Stimulated activated CD8-positive, alpha-beta memory T cell treated with anti-CD3 and anti-CD28 coated beads, Interleukin-7, amount 100 ng/mL, for 4 hours (primary cell): ENCODE measurements at regions not wholly inside any gene's neighbourhood (a gene's known extent, or its start where the extent isn't known, plus 50 kb on each side); places are given as distances from the start of the nearest gene placed in this dataset.

ENCODE experiments used
- DNase-seq, 2 donors: peaks; one replicate each; pipeline ENCODE4 v3.0.0-alpha.2; 2020; ENCODE audit warnings: low read depth in 2 of 2

DNA sequence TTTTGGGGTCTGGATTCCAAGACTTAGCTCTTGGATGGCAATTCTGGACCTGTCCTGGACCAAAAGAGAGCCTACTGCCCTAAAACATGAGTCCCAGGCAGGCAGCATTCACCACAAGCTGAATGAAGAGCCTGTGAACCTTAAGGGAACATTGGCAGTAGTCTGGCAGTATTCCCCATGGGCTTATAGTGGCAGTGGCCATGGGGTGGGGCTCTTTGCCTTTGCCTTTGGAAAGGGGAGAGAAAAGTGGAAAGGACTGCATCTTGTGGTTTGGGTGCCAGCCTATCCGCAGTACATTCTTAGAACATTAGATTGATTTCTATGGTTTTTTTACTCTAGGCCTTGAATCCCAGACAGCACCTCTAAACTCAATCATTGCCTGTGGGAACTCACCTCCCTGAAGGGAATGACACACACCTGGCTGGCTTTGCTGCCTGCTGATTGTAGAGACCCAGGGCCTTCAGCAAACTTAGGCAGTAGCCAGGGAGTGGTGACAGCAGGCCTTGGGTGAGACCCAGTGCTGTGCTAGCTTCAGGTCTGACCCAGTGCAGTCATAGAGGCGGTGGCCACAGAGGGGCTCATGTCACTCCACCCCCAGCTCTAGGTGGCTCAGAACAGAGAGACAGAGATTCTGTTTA lies 216.3 kb downstream of the CETN3 start:
- DNase-seq: no peak

DNA sequence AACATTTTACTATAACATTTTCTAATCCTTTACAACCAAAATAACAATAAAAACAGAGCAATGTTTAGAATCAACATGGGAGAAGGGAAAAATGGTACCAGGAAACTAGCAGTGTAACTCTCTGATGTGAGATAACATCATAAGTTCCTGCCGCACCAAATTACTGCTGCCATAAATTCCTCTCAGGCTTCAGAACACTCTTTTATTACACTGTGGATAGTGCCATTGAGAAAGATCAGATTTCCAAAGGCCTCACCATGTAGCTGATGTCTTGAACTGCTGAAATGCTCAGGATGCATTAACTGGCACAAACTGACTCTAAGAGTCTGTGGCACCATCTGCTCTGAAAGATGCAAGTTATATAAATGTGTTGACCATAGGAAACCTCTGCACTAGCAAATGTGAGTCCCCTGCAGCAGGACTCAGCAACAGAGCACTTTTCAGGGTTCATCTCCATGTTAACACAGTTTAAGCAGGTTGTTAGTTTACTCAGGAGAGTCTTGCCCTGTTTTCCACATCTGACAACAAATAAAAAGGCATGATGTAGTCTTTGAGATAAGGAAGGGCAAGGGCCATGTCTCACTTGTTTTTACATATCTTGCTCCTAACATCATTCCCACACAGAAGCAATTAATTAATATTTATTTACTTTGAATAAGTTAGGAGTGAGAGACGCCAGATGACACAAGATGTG lies 218.1 kb downstream of the CETN3 start:
- no peak for DNase-seq

DNA sequence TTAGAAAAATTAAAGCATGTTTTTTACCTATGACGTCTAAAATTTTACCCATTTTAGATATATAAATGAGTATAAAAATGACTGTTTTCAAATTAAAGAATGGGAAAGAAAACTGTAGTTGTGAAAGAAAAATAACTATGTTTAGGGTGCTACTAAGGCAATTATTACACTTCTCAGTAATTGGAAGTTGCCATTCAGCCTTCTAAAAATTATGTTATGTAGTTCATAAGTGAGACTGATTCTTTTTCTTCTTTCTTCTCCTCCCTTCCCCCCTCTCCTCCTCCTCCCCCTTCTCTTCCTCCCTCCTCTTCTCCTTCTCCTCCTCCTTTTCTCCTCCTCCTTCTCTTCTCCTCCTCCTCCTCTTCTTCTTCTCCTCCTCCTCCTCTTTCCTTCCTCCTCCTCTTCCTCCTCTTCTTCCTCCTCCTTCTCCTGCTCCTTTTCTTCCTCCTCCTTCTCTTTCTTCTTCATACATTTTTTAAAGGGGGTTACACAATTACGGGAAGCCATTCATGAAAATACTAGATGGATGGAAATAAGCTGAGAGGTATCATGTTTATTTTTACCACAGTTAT lies 223.6 kb downstream of the CETN3 start:
- DNase-seq: no peak

DNA sequence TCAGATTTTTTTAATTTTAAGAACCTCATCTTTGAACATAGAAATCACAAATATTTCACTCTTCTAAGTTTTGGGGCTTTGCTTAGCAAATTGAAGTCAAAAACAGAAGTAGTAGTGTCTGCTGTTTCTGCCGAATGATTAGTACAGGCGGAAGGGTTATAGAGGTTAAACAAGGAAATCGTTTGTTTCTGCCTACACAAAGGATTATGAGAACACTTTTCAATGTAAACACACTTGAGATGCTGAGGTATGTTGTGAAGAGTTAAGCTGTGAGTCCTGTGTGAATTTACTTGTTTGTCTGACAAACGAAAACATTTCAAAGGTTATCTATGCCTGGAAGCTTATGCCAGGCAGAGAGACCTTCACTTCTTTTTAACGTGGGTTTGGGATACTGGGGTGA lies 224.8 kb downstream of the CETN3 start:
- DNase-seq: no peak

DNA sequence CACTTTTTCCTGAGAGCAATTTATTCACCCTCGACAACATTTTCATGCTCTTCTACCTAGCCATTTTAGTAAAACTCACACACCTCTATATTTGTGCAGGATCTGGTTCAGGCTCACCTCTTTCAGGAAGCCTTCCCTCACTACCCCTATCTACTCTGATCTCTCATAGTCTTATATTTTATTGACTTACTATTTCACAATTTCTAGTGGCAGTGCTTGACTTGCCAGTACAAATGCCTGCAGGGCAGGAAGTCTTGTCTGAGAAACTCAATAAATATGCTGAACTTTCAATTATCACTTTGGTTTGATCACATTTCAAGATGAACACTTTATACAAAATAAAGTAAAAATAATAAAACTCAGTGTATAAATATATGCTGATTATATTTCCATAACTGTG lies 226.8 kb downstream of the CETN3 start:
- no peak for DNase-seq

DNA sequence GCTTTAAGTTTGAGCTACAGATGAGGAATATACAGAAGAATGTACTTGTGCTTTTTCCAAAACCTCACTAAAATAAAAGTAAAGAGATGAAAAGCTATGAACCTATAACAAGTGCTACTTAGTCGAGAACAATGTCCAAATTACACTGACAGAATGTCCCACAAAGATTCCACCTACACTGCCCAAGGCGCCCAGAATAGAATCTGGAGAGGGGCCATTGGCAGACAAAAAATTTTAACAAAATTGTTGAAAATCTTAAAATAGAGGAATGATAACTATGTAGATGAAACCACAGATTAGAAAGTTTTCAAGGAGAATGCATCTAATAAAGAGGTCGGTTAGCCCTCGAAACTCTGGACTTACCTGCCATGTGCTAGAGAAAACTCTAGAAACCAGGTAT lies 235.3 kb downstream of the CETN3 start:
- DNase-seq: no peak

DNA sequence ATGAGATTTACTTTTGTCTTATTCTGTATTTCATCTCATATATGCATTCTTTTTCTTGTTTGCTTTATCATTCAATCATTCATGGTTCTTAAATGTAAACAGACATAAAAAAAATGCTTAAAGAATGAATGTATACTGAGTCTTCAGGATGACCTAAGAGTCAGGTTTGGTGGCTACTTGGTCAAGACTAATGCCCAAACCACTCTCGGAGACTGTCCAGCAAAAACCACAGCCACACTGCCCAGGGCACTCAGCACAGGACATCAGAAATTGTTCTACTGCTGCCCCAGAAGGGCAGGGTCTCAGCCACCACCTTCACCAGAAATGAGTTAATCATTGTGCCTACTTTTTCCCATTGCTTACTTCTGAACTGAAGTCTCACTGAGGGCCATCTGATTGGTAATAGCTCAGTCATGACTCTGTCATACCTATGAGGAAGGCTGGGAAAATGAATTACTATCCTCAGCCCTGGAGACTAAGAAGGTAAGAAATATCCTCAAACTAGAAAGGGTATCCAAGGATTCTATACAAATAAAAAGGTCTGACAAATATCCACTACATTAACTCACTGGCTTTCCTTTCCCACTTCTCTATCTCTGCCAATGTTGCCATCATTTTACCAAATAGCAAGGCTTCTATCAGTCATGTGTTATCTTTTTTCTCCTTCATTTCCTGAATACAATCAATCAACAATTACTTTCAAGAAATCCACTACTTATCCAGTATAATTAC lies 236.1 kb downstream of the CETN3 start:
- DNase-seq: no peak

DNA sequence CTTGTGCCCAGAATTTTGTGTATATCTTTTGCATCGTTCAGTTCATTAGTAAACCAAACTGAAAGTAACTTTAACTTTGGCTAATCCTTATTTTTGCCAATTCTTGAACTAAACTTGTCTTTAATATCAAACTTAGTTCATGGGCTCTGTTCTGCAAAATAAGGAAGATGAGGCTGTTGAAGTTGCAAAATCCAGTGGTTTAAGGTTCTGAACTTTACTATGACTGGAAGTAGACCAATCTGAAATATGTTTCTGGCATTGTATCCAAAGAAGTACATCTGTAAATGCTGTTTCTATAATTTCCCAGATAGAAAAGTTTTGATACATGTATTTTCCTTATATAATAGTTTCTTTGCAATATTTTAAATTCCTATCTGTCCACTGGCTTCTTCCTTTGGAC lies 238.1 kb downstream of the CETN3 start:
- DNase-seq: no peak

DNA sequence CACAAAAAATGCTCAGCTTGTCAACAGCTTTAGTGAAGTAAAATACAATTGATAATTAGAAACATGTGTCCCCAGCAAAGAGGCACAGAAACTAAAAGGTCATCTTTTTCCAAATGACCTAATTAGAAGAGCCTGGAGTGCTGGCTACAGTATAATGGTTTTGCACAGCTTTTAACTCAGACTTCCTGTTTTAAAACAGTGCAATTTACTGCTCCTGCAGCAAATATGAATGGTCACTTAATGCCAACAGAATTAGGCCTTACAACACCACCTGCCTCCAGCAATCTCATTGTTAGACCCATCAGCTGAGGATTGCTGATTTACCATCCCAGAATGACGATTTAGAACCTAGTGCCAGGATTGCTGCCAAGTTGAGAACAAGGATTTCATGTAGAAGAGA lies 239.3 kb downstream of the CETN3 start:
- DNase-seq: no peak

DNA sequence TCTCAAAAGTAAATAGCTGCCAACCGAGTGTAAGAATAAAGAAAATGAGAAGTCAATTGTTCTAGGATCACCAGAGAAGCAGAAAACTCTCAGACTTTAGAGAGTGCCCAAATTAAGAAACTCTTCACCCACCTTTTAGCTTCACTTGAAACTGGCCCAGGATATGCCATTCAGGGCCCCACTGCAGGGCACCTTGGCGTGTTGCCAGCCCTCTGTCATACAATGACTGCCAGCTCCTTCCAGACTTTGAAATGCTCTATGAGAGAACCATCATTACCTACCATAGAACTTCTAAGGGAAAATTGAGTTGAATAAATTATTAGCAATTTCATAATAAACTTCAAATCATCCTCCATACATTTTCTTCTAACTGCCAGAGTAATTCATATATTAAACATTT lies 240.5 kb downstream of the CETN3 start:
- no peak for DNase-seq

DNA sequence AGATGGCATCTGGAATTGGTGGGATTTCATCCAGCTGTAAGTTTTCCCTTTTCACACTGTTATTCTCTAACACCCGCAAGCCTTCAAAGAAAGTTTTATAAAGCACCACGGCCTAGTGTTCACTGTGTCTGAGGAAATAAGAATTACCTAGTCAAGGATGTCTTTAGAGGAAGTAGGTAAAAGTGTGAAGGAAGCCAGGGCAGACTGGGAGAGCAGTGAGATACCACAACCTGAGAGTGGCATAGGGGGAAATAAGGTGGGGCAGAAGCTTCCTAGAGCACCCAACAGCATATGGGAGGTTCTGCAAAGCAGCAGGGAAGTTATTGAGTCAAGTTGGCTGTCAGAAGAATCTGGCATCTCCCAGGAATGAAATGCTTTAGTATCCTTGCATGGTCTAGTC lies 241.2 kb downstream of the CETN3 start:
- DNase-seq: no peak

DNA sequence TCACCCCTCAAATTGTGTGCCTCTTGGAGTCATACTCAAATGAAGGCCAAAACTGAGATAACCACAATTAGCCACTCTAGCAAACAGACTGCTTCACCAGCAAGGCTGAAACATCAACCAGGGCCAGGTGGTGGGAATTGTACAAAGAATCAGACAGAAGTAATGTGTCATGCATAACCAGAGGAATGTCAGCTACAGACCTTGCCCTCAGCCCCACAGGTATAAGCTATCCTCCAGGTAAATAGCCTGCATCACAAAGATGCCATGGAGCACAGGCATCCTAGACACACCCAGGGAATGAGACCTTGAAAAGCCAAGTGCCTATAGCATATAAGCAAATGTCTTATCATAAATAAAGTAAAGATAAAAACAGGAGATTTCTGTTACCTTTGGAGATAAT lies 242.7 kb downstream of the CETN3 start:
- DNase-seq: no peak

DNA sequence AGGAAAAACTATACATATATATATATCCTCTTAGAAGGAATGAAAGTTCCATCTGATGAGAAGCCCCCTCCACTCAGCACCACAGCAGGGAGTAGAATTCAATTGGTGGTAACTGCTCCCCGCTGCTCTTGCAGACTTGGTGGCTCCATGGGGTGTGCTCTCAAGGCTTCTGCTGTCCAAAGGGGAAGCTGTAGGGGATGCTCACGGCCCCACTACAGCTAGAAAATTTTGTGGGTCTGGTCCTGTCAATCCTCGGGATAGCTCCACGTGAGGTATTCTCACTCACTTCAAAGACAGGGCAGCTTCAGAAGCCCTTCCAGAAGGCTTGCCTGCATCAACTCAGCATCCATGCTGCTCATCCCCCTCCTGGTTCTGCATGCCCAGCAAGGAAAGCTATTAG lies 247.2 kb downstream of the CETN3 start:
- no peak for DNase-seq

DNA sequence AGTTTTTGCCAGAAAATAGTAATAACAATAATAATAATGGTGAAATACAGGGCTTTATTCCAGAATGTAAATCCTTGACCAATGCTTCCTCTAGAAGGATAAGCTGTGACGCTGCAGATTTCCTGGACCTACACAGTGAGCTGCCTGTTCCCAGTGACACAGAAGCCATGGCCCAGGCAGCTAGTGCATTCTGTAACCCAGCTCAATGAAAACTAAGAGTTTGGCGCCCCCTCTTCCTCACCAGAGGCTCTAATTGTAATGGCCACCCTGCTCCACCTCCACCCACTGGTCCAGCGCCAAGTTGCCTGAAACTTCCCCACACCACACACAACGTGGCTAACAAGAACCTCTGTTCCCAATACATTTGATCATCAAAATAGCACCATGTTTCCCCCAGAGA lies 248.1 kb downstream of the CETN3 start:
- DNase-seq: no peak

DNA sequence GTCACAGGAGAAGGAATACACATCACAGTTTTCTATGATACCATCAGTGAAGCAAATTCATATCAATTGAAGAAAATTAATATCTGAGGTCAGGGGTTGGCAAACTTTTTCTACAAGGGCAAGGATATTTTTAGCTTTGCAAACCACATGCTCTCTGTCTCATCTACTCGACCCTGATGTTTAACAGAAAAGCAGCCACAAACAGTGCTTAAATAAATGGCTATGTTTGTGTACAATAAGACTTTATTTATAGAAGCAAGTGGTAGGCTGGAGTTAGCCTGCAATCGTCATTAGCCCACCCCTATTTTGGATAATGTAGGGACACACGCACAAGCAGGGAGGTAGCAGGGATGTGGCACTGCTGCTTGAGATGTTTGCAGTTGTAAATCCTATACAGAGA lies 251.4 kb downstream of the CETN3 start:
- no peak for DNase-seq

DNA sequence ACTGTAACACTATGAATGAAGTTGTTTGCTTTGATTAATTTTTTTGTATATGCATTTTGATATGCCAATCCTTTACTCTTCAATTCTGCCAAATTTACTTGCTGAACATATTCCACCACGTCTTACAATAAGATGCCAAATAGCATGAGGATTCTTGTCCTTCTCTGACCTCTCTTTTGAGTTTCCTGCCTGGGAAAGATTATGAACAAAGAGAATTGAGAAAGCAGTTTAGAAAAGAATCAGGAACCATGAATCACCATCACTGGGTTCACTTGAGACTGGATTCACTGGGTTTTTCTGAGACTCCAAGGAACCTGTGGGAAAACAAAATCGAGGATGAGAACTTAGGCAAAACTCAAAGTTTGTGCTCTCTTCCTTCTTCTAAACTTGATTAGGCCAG lies 256.5 kb downstream of the CETN3 start:
- no peak for DNase-seq

DNA sequence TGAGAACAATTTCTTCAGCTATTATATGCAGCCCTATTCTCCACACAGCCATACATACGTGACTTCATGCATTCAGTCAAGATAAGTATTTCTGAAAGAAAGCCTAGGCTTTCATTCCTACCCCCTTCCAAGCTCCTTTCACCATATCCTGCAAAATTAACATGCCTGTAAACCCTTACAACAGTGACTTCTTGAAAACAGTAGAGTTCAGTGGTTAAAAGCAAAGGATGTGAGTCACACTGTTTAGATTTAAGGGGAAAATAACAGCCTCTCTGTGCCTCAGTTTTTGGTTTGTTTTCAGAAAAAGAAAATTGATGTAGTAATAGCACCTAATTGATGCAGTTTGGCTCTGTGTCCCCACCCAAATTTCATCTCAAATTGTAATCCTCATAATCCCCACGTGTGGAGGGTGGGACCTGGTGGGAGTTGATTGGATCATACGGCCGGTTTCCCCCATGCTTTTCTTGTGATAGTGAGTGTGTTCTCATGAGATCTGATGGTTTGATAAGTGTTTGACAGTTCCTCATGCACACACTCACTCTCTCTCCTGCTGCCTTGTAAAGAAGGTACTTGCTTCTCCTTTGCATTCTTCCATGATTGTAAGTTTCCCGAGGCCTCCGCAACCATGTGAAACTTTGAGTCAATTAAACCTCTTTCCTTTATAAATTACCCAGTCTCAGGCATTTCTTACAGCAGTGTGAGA lies 264.8 kb downstream of the CETN3 start:
- no peak for DNase-seq

DNA sequence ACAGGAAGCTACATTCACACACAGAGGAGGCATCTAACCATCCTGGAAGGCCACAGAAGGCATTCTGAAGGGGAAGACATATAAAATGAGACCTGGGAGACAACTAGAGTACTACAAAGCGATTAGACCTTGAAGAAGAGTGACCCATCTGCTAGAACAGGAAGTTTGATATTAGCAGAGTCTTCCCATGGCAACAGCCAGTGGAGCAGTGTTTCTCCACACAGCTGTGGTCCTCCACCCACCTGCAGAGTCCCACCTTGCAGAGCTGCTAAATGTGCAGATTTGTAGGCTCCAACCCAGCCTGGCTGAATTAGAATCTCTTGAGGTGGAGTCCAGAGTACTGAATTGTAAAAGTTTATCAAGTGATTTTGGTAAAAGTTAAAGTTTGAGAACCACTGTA lies 267.0 kb downstream of the CETN3 start:
- DNase-seq: no peak

DNA sequence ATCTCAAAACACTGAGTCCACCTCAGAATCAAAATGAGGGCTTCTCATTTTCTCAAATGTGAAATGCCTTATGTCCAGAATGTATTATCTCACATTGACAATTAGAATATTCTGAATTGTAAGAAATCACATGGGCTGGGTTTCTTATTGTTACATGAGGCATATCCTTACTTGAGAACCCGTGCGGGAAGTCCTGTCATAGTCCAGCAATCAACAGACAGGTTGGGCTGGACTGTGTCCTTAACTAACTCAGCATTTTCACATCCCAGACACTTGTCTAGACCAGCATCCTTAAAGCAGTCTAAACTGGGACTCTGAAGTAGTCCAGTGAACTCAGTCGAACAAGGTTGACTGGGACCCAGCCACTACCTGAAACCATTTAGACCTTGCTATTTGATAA lies 267.6 kb downstream of the CETN3 start:
- no peak for DNase-seq

DNA sequence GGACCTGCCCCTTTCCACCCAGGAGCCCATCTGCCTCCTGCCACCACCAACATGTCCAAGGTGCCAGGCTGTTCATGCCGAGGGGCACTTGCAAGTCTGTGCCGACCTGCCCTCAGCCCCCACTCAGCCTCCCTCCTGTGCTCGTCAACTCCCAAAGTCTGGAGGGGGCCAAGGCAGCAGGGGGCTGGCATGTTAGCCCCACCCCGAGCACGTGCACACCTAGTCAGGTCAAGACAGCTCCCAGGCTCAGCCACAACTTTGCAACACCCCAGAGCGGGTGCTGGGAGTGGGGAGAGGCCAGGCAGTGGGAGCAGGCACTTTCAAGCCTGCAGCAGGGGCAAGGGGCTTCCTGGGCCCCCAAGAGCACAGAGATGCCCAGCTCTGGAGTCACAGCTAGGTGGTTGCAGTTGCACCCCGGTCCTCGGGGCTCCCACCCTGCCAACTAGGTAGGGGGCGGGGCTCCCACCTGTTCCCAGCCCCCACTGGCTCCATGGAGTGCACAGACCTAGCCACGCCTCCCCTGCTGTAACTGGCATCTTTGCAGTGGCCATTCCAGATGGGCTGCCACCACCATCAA lies 272.5 kb downstream of the CETN3 start:
- DNase-seq: no peak

DNA sequence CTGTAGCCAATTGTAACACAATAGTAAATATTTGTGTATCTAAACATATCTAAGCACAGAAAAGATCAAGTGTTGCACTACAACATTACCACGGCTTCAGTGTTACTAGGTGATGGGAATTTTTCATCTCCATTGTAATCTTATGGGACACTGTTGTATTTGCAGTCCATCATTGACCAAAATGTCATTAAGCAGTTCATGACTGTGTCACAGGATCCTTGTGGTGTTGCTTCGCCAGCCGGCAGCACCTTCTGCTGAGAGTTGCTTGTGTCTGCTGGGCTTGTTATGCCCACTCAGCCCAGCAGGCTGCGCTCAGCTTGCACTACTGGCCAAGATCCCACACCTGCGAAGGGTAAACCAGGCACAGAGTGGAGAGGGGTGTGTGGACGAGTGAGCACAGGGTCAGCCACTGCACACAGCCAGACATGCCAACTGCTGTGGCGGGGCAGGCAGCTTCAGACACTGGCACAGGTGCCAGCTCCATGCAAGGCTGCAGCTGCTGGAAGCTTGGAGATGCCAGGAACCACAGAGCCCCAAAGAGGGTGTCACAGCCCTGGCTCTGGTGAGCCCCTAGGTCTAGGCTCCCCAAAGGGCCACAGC lies 273.7 kb downstream of the CETN3 start:
- no peak for DNase-seq

DNA sequence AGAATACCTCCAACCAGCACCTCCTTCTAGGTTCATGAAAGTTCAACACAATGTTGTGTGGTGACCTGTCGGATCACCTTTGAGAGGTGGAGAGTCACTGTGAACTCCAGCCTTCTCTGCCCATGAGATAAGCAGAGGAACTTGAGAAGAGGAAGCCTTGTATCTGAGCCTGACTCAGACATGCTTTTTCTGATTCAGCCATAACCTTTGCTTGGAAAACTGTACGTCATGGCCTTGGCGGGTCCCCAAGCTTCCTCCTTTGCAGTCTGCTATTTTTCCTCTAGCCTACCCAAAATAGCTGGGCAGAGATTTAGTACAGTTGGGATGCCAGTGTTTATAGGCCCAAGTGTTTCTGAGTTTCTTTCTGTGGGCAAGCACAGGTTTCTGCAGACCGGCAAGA lies 274.7 kb downstream of the CETN3 start:
- no peak for DNase-seq
